ENCODE measurements at regions not wholly inside any gene's neighbourhood (a gene's known extent, or its start where the extent isn't known, plus 50 kb on each side); places are given as distances from the start of the nearest gene placed in this dataset.

DNA sequence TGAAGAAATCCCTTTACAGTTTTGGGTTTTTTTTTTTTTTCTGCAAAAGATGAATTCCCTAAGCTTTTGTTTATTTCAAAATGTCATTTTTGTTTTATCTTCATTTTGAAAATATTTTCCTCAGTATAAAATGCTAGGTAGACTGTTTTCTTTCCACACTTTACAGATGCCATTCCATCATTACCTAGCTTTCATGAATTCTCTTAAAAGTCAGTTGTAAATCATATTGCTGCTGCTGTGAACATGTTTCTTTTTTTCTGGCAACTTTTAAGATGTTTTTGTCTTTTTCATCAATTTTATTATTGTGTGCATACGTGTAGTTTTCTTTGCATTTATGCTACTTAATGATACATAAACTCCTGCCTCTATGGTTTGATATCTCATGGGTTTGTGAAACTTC lies 168.3 kb downstream of the FAXC start:
- Histone ChIP-seq H3K36me3 (ENCODE audit: control insufficient read depth in 2 of 4, insufficient read depth in 4 of 4, low read length in 3 of 4) (no peaks in the 10 kb centered on the region; a peak in 1 of 8 replicates), H3K4me1 (replicated peaks in 1 of 4; ENCODE audit: control insufficient read depth in 3 of 4, insufficient read depth in 4 of 4, low read length in 3 of 4) (no peaks in the 10 kb centered on the region; a peak in 1 of 7 replicates), H4K5ac (ENCODE audit: insufficient read length, low read depth, low read length) (no peak overlapping the region), H3K23me2 (ENCODE audit: low read depth, low read length) (no peaks in the 10 kb centered on the region), H3K56ac (replicated peaks; ENCODE audit: insufficient read length, low read depth, low read length) (no peak overlapping the region), H3K79me1 (ENCODE audit: low read depth, low read length) (no peaks in the 10 kb centered on the region), H2BK120ac (replicated peaks; ENCODE audit: low read depth, low read length) (no peak overlapping the region), H3K4me2 (ENCODE audit: insufficient read depth in 1 of 2, low read depth in 2 of 2, low read length in 2 of 2) (no peak overlapping the region), H2AFZ (ENCODE audit: low read length) (no peak overlapping the region), H2BK20ac (ENCODE audit: low read length) (no peak overlapping the region), H3K23ac (ENCODE audit: insufficient read length) (no peak overlapping the region), H3K4ac (replicated peaks; ENCODE audit: insufficient read length, low read depth, low read length) (no peak overlapping the region), H3K18ac (ENCODE audit: extremely low read depth, low read length) (no peak overlapping the region), H3K27me3 (replicated peaks in 1 of 4; ENCODE audit: control insufficient read depth in 3 of 4, extremely low read depth in 1 of 4, insufficient read depth in 3 of 4, low read length in 3 of 4) (no peaks in the 10 kb centered on the region), H2BK5ac (ENCODE audit: low read depth, low read length) (no peak overlapping the region), H4K8ac (ENCODE audit: extremely low read depth, insufficient read depth, low read length) (no peak overlapping the region), H4K20me1 (replicated peaks in 1 of 2; ENCODE audit: control insufficient read depth in 1 of 2, insufficient read depth in 2 of 2, low read length in 2 of 2) (no peaks in the 10 kb centered on the region), H3K79me2 (ENCODE audit: control insufficient read depth in 1 of 2, insufficient read depth in 2 of 2, low read length in 2 of 2) (no peaks in the 10 kb centered on the region), H2BK15ac (ENCODE audit: low read length) (no peak overlapping the region), H3K14ac (ENCODE audit: insufficient read length) (no peak overlapping the region), H2BK12ac (ENCODE audit: low read depth, low read length) (no peak overlapping the region), H3K9ac (replicated peaks in 1 of 4; ENCODE audit: extremely low read depth in 1 of 4, low read depth in 3 of 4, low read length in 3 of 4) (no peak overlapping the region), H3K27ac (ENCODE audit: low read depth, low read length) (no peak overlapping the region), H2AK5ac (ENCODE audit: low read depth, low read length) (no peak overlapping the region), H3K4me3 (ENCODE audit: extremely low read depth in 1 of 4, insufficient read depth in 2 of 4, low read depth in 3 of 4, low read length in 4 of 4) (no peak overlapping the region), H3K9me3 (ENCODE audit: insufficient read depth in 2 of 2, low read depth in 1 of 2, low read length in 1 of 2) (peaks cover 0 to 13% of the 10 kb centered on the region in 2 experiments; a peak in 2 of 4 replicates), H4K91ac (replicated peaks; ENCODE audit: insufficient read length, low read length) (no peak overlapping the region)
- TF ChIP-seq PHF8 (conservative IDR thresholded peaks at IDR 0.05; ENCODE audit: low read depth, low read length) (no peak), CBX8 (IDR thresholded peaks at IDR 0.05; ENCODE audit: borderline replicate concordance, low read depth, low read length) (no peak), ZNF274 (IDR thresholded peaks at IDR 0.05; ENCODE audit: borderline replicate concordance, extremely low read depth, low read length) (no peak), EGR1 (IDR thresholded peaks at IDR 0.05; ENCODE audit: borderline replicate concordance, low read depth, low read length) (no peak), MAFK (IDR thresholded peaks at IDR 0.05; ENCODE audit: low read depth, low read length) (no peak), KDM1A (IDR thresholded peaks at IDR 0.05; ENCODE audit: borderline replicate concordance, low read length) (no peak), EZH2 (IDR thresholded peaks at IDR 0.05; ENCODE audit: low read depth, low read length, severe bottlenecking) (no peak), CBX5 (IDR thresholded peaks at IDR 0.05; ENCODE audit: low read depth, low read length) (no peak), RFX5 (IDR thresholded peaks at IDR 0.05; ENCODE audit: borderline replicate concordance, low read depth, low read length) (no peak), BCL11A (IDR thresholded peaks at IDR 0.05; ENCODE audit: low read depth in 2 of 2, low read length in 2 of 2) (no peak)
- FAIRE-seq (no peak), DNase-seq (ENCODE audit: low read depth in 1 of 2, low spot score in 2 of 2) (no peak)
- ChIA-PET CTCF (ENCODE audit: partially characterized antibody) (no interaction called here), POLR2A (ENCODE audit: partially characterized antibody) (no interaction called here)
- WGBS, 2 experiments (ENCODE audit: extremely low coverage in 1 of 2, insufficient coverage in 1 of 2, insufficient read length in 1 of 2, insufficient replicate concordance in 2 of 2, low coverage in 1 of 2, low lambda C conversion rate in 2 of 2, missing lambda C conversion rate in 1 of 2) = 88% methylated on average over 1 of the region's 1 CpG; no CpG with 5 or more reads in 1 of the 2 experiments
